ENCODE measurements at regions not wholly inside any gene's neighbourhood (a gene's known extent, or its start where the extent isn't known, plus 50 kb on each side); places are given as distances from the start of the nearest gene placed in this dataset.

- H3K4me2 ChIP-seq: no peak overlapping the region
- H3K27ac ChIP-seq (ENCODE audit: low read depth in 2 of 2, low read length in 1 of 2): no peak overlapping the region
- DNase-seq: no peak
- H3K9ac ChIP-seq: no peak overlapping the region
- POLR2A ChIA-PET: no interaction called here
- no peaks in the 10 kb centered on the region for H3F3A ChIP-seq (replicated peaks; ENCODE audit: insufficient read depth)
- H3K79me2 ChIP-seq (ENCODE audit: insufficient read depth): no peaks in the 10 kb centered on the region
- H3K4me1 ChIP-seq (ENCODE audit: control insufficient read depth in 1 of 2, insufficient read depth in 2 of 2, low read depth in 1 of 2, low read length in 1 of 2): peaks cover 0 to under 1% of the 10 kb centered on the region in 2 experiments; a peak in 1 of 4 replicates
- H3K9me3 ChIP-seq: no peaks in the 10 kb centered on the region
- TF ChIP-seq NRF1 (IDR thresholded peaks at IDR 0.05; ENCODE audit: low read depth, low read length): no peak
- no peak for TF ChIP-seq EP300 (IDR thresholded peaks at IDR 0.05; ENCODE audit: borderline replicate concordance in 1 of 2, low read depth in 1 of 2, low read length in 1 of 2)
- TF ChIP-seq JUND (IDR thresholded peaks at IDR 0.05): no peak
- no peak for TF ChIP-seq CTCF (IDR thresholded peaks at IDR 0.05)
- no peak for TF ChIP-seq RAD21 (IDR thresholded peaks at IDR 0.05; ENCODE audit: low read length)
- TF ChIP-seq NFIC (IDR thresholded peaks at IDR 0.05; ENCODE audit: borderline replicate concordance): no peak
- TF ChIP-seq RFX5 (IDR thresholded peaks at IDR 0.05; ENCODE audit: low read length): no peak
- TF ChIP-seq, protein P1, sequence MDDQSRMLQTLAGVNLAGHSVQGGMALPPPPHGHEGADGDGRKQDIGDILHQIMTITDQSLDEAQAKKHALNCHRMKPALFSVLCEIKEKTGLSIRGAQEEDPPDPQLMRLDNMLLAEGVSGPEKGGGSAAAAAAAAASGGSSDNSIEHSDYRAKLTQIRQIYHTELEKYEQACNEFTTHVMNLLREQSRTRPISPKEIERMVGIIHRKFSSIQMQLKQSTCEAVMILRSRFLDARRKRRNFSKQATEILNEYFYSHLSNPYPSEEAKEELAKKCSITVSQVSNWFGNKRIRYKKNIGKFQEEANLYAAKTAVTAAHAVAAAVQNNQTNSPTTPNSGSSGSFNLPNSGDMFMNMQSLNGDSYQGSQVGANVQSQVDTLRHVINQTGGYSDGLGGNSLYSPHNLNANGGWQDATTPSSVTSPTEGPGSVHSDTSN (IDR thresholded peaks at IDR 0.05): no peak
- TF ChIP-seq, protein P2, sequence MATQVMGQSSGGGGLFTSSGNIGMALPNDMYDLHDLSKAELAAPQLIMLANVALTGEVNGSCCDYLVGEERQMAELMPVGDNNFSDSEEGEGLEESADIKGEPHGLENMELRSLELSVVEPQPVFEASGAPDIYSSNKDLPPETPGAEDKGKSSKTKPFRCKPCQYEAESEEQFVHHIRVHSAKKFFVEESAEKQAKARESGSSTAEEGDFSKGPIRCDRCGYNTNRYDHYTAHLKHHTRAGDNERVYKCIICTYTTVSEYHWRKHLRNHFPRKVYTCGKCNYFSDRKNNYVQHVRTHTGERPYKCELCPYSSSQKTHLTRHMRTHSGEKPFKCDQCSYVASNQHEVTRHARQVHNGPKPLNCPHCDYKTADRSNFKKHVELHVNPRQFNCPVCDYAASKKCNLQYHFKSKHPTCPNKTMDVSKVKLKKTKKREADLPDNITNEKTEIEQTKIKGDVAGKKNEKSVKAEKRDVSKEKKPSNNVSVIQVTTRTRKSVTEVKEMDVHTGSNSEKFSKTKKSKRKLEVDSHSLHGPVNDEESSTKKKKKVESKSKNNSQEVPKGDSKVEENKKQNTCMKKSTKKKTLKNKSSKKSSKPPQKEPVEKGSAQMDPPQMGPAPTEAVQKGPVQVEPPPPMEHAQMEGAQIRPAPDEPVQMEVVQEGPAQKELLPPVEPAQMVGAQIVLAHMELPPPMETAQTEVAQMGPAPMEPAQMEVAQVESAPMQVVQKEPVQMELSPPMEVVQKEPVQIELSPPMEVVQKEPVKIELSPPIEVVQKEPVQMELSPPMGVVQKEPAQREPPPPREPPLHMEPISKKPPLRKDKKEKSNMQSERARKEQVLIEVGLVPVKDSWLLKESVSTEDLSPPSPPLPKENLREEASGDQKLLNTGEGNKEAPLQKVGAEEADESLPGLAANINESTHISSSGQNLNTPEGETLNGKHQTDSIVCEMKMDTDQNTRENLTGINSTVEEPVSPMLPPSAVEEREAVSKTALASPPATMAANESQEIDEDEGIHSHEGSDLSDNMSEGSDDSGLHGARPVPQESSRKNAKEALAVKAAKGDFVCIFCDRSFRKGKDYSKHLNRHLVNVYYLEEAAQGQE (IDR thresholded peaks at IDR 0.05; ENCODE audit: low read depth, low read length): no peak
- TF ChIP-seq, protein P3, sequence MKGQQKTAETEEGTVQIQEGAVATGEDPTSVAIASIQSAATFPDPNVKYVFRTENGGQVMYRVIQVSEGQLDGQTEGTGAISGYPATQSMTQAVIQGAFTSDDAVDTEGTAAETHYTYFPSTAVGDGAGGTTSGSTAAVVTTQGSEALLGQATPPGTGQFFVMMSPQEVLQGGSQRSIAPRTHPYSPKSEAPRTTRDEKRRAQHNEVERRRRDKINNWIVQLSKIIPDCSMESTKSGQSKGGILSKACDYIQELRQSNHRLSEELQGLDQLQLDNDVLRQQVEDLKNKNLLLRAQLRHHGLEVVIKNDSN (IDR thresholded peaks at IDR 0.05; ENCODE audit: borderline replicate concordance, low read depth): no peak
- TF ChIP-seq TEAD4 (IDR thresholded peaks at IDR 0.05; ENCODE audit: borderline replicate concordance, insufficient read depth): no peak
- TF ChIP-seq MXI1 (IDR thresholded peaks at IDR 0.05; ENCODE audit: low read depth, low read length): no peak
- no peak for TF ChIP-seq EZH2phosphoT487 (IDR thresholded peaks at IDR 0.05; ENCODE audit: borderline replicate concordance, low read depth)
- TF ChIP-seq RXRA (IDR thresholded peaks at IDR 0.05; ENCODE audit: borderline replicate concordance, low read depth): no peak
- no peak for TF ChIP-seq TCF12 (IDR thresholded peaks at IDR 0.05)
- no peak for TF ChIP-seq RCOR1 (IDR thresholded peaks at IDR 0.05; ENCODE audit: low read length)
- TF ChIP-seq GATA2 (CRISPR knock-in tag; IDR thresholded peaks at IDR 0.05): no peak
- CTCF ChIA-PET: no interaction called here
- no peak overlapping the region for H3K4me3 ChIP-seq (ENCODE audit: low read depth in 2 of 2, low read length in 1 of 2)
- WGBS (ENCODE audit: low lambda C conversion rate): 45% methylated on average over 7 of the region's 8 CpGs
- H2AFZ ChIP-seq (ENCODE audit: low read depth): no peak overlapping the region
- H3K27me3 ChIP-seq (ENCODE audit: insufficient read depth): no peaks in the 10 kb centered on the region
- no peaks in the 10 kb centered on the region for H4K20me1 ChIP-seq (ENCODE audit: insufficient read depth)
- H3K9me2 ChIP-seq: no peaks in the 10 kb centered on the region
- no peaks in the 10 kb centered on the region for H3K36me3 ChIP-seq (replicated peaks in 1 of 2; ENCODE audit: control insufficient read depth in 1 of 2, insufficient read depth in 2 of 2, low read length in 1 of 2)
These were observed 268.0 kb upstream of the PROK2 start for GRCh38 chr3:72052841-72053409.
